ENCODE measurements at regions not wholly inside any gene's neighbourhood (a gene's known extent, or its start where the extent isn't known, plus 50 kb on each side); places are given as distances from the start of the nearest gene placed in this dataset.
"Not testable (repeated sequence)": the region's sequence is repeated elsewhere in the genome, so short reads cannot be mapped to it uniquely, and the experiment has no call there.

DNA sequence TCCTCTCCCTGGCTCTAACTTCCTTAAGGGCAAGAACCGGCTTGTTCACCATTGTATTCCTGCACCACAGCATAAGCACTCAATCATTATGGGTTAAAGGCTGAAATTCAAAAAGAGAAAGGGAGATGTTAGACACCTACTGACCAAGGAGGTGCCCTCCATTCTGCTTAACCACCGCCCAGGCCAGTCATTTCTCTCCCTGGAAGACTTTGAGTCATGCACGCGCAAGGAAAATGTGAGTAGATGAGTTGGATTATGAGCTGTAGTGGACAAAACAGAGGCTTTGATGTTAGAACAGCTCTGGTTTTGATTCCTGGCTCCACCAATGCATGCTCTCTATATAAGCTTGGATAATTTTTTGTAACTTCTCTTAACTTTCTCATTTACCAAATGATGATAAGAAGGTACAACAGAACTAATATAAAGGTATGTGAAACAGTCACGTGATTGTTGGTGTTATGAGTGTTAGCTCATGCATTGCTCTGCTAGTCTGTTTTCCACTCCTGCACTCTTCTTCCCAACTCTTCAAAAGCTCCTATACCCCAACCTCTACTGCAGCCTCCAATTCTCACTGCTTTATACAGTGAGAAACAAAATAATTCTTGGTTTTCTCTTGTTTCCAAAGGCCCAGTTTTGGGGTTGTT lies 148.4 kb upstream of the ATP11B start:
- Histone ChIP-seq H3K27ac (ENCODE audit: low read depth, low read length) (no peak overlapping the region), H3K4me3 (ENCODE audit: insufficient read depth, low read depth, low read length) (no peak overlapping the region), H3K4me1 (ENCODE audit: insufficient read depth, low read length) (no peaks in the 10 kb centered on the region), H3K4me2 (ENCODE audit: low read length) (no peak overlapping the region), H3K27me3 (ENCODE audit: insufficient read depth, low read length) (no peaks in the 10 kb centered on the region), H2AFZ (ENCODE audit: low read depth, low read length) (no peak overlapping the region), H4K20me1 (ENCODE audit: insufficient read depth, low read length) (no peaks in the 10 kb centered on the region), H3K9ac (ENCODE audit: low read length) (no peak overlapping the region), H3K79me2 (ENCODE audit: insufficient read depth, low read length) (no peaks in the 10 kb centered on the region), H3K36me3 (ENCODE audit: insufficient read depth, low read length) (no peaks in the 10 kb centered on the region), H3K9me3 (ENCODE audit: insufficient read depth, low read depth, low read length) (no peaks in the 10 kb centered on the region)
- H3K4me1 Mint-ChIP-seq (ENCODE audit: low read depth, unreplicated experiment) = peaks cover 3% of the 10 kb centered on the region
- DNase-seq (ENCODE audit: low read depth) (no peak), FAIRE-seq (no peak)
- no peak overlapping the region for H3K4me3 Mint-ChIP-seq (ENCODE audit: unreplicated experiment)
- no peak overlapping the region for H3K27ac Mint-ChIP-seq (ENCODE audit: unreplicated experiment)
- no peaks in the 10 kb centered on the region for H3K27me3 Mint-ChIP-seq (ENCODE audit: low read depth, unreplicated experiment)
- no peak for TF ChIP-seq EZH2 (IDR thresholded peaks at IDR 0.05; ENCODE audit: insufficient read depth, low read length)
- TF ChIP-seq, protein P1, sequence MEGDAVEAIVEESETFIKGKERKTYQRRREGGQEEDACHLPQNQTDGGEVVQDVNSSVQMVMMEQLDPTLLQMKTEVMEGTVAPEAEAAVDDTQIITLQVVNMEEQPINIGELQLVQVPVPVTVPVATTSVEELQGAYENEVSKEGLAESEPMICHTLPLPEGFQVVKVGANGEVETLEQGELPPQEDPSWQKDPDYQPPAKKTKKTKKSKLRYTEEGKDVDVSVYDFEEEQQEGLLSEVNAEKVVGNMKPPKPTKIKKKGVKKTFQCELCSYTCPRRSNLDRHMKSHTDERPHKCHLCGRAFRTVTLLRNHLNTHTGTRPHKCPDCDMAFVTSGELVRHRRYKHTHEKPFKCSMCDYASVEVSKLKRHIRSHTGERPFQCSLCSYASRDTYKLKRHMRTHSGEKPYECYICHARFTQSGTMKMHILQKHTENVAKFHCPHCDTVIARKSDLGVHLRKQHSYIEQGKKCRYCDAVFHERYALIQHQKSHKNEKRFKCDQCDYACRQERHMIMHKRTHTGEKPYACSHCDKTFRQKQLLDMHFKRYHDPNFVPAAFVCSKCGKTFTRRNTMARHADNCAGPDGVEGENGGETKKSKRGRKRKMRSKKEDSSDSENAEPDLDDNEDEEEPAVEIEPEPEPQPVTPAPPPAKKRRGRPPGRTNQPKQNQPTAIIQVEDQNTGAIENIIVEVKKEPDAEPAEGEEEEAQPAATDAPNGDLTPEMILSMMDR (IDR thresholded peaks at IDR 0.05; ENCODE audit: insufficient read depth, low read depth, low read length) = no peak
- no peaks in the 10 kb centered on the region for H3K36me3 Mint-ChIP-seq (ENCODE audit: low read depth, unreplicated experiment)
- H3K9me3 Mint-ChIP-seq (ENCODE audit: unreplicated experiment) = no peaks in the 10 kb centered on the region

DNA sequence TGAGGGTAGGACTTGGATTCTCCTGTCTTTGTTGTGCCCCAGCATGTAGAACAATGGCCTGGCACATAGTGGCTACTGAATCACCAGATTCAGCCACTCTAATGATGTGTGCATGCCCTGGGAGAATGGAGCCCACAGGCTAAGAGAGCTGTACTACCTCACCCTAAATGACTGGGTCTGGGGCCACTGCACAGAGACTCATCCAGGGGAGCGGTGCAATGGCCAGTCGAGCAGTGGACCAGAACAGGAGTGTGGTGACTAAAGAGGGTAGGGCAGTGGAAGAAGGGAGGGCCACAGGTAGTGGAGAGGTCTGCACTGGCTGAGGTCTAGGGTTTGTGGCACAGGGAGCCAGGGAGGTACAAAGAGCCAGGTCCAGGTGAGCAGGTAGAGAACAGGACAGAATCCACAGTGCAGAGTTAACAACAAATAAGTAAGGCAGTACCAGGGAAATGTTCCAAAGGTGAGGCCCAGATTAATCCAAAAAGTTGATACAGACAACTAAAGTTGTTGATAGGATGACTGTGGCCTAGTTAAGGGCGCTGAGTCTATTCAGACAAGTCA lies 142.7 kb upstream of the ATP11B start:
- no peak overlapping the region for H3K27ac Mint-ChIP-seq (ENCODE audit: unreplicated experiment)
- Histone ChIP-seq H3K9ac (ENCODE audit: low read length) (no peak overlapping the region), H3K4me1 (ENCODE audit: insufficient read depth, low read length) (no peaks in the 10 kb centered on the region), H3K27ac (ENCODE audit: low read depth, low read length) (no peak overlapping the region), H3K27me3 (ENCODE audit: insufficient read depth, low read length) (no peaks in the 10 kb centered on the region), H3K9me3 (ENCODE audit: insufficient read depth, low read depth, low read length) (no peaks in the 10 kb centered on the region), H2AFZ (ENCODE audit: low read depth, low read length) (no peak overlapping the region), H3K4me3 (ENCODE audit: insufficient read depth, low read depth, low read length) (no peak overlapping the region), H3K36me3 (ENCODE audit: insufficient read depth, low read length) (no peaks in the 10 kb centered on the region), H3K4me2 (ENCODE audit: low read length) (no peak overlapping the region), H4K20me1 (ENCODE audit: insufficient read depth, low read length) (no peaks in the 10 kb centered on the region), H3K79me2 (ENCODE audit: insufficient read depth, low read length) (no peaks in the 10 kb centered on the region)
- H3K36me3 Mint-ChIP-seq (ENCODE audit: low read depth, unreplicated experiment) = no peaks in the 10 kb centered on the region
- no peak for FAIRE-seq
- no peak for DNase-seq (ENCODE audit: low read depth)
- H3K9me3 Mint-ChIP-seq (ENCODE audit: unreplicated experiment) = no peaks in the 10 kb centered on the region
- TF ChIP-seq, protein P1 (IDR thresholded peaks at IDR 0.05; ENCODE audit: insufficient read depth, low read depth, low read length) = no peak
- TF ChIP-seq EZH2 (IDR thresholded peaks at IDR 0.05; ENCODE audit: insufficient read depth, low read length) = no peak
- H3K27me3 Mint-ChIP-seq (ENCODE audit: low read depth, unreplicated experiment) = no peaks in the 10 kb centered on the region
- no peak overlapping the region for H3K4me3 Mint-ChIP-seq (ENCODE audit: unreplicated experiment)
- H3K4me1 Mint-ChIP-seq (ENCODE audit: low read depth, unreplicated experiment) = no peaks in the 10 kb centered on the region

DNA sequence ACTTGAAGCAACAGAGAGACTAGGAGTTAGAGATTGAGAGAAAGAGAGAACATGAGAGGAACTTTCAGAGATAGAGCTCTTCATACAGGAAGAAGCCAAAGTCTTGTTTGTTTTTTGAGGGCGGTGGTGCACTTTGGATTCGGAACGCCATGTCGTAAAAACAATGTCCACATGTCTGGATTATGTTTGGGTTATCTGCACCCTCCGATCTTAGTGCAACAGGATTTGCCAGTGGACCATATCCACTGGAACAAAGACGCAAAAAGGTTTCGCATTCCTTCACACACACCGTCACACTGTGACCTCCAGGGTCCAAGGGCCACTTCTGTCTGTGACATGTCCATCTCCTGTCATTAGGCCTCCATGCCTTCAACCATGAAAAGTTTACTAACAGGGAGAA lies 141.8 kb upstream of the ATP11B start:
- Mint-ChIP-seq H3K36me3 (ENCODE audit: low read depth, unreplicated experiment) (no peaks in the 10 kb centered on the region), H3K4me1 (ENCODE audit: low read depth, unreplicated experiment) (no peaks in the 10 kb centered on the region), H3K27me3 (ENCODE audit: low read depth, unreplicated experiment) (no peaks in the 10 kb centered on the region), H3K4me3 (ENCODE audit: unreplicated experiment) (no peak overlapping the region), H3K9me3 (ENCODE audit: unreplicated experiment) (no peaks in the 10 kb centered on the region), H3K27ac (ENCODE audit: unreplicated experiment) (no peak overlapping the region)
- Histone ChIP-seq H3K36me3 (ENCODE audit: insufficient read depth, low read length) (no peaks in the 10 kb centered on the region), H3K9me3 (ENCODE audit: insufficient read depth, low read depth, low read length) (no peaks in the 10 kb centered on the region), H3K4me1 (ENCODE audit: insufficient read depth, low read length) (no peaks in the 10 kb centered on the region), H3K9ac (ENCODE audit: low read length) (no peak overlapping the region), H3K27me3 (ENCODE audit: insufficient read depth, low read length) (no peaks in the 10 kb centered on the region), H3K79me2 (ENCODE audit: insufficient read depth, low read length) (no peaks in the 10 kb centered on the region), H3K4me3 (ENCODE audit: insufficient read depth, low read depth, low read length) (no peak overlapping the region), H2AFZ (ENCODE audit: low read depth, low read length) (no peak overlapping the region), H4K20me1 (ENCODE audit: insufficient read depth, low read length) (no peaks in the 10 kb centered on the region), H3K27ac (ENCODE audit: low read depth, low read length) (no peak overlapping the region), H3K4me2 (ENCODE audit: low read length) (no peak overlapping the region)
- no peak for TF ChIP-seq EZH2 (IDR thresholded peaks at IDR 0.05; ENCODE audit: insufficient read depth, low read length)
- TF ChIP-seq, protein P1 (IDR thresholded peaks at IDR 0.05; ENCODE audit: insufficient read depth, low read depth, low read length) = no peak
- FAIRE-seq (no peak), DNase-seq (ENCODE audit: low read depth) (no peak)

DNA sequence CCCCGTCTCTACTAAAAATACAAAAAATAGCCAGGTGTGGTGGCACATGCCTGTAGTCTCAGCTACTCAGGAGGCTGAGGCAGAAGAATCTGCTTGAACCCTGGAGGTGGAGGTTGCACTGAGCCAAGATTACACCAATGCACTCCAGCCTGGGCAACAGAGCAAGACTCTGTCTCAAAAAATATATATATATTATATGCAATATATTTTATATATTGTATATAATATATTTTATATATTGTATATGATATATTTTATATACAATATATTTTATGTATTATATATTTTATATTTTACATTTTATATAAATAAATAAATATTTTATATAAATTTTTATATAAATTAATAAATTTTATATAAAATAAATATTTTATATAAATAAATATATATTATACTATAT lies 140.2 kb upstream of the ATP11B start:
- H3K4me3 Mint-ChIP-seq (ENCODE audit: unreplicated experiment); H3K27ac Mint-ChIP-seq (ENCODE audit: unreplicated experiment): not testable (repeated sequence)

More for the DNA sequence above, 140.2 kb upstream of the ATP11B start:
- not testable (repeated sequence) for H3K27ac ChIP-seq (ENCODE audit: low read depth, low read length); DNase-seq (ENCODE audit: low read depth); FAIRE-seq; H3K27me3 Mint-ChIP-seq (ENCODE audit: low read depth, unreplicated experiment); H3K4me3 ChIP-seq (ENCODE audit: insufficient read depth, low read depth, low read length); H3K36me3 ChIP-seq (ENCODE audit: insufficient read depth, low read length); H3K9me3 Mint-ChIP-seq (ENCODE audit: unreplicated experiment); H3K4me1 ChIP-seq (ENCODE audit: insufficient read depth, low read length); H3K79me2 ChIP-seq (ENCODE audit: insufficient read depth, low read length); H3K4me2 ChIP-seq (ENCODE audit: low read length); H3K36me3 Mint-ChIP-seq (ENCODE audit: low read depth, unreplicated experiment); H3K4me1 Mint-ChIP-seq (ENCODE audit: low read depth, unreplicated experiment); H3K9me3 ChIP-seq (ENCODE audit: insufficient read depth, low read depth, low read length); H3K9ac ChIP-seq (ENCODE audit: low read length); H4K20me1 ChIP-seq (ENCODE audit: insufficient read depth, low read length); H3K27me3 ChIP-seq (ENCODE audit: insufficient read depth, low read length); H2AFZ ChIP-seq (ENCODE audit: low read depth, low read length)

Measured in astrocyte (in vitro differentiated cells and primary cell).